GM04504 (cell line): ENCODE measurements at regions not wholly inside any gene's neighbourhood (a gene's known extent, or its start where the extent isn't known, plus 50 kb on each side); places are given as distances from the start of the nearest gene placed in this dataset.
"Not testable (repeated sequence)": the region's sequence is repeated elsewhere in the genome, so short reads cannot be mapped to it uniquely, and the experiment has no call there.

Experiments used
- DNase-seq: peaks from one replicate; pipeline ENCODE4 v3.0.0-alpha.2; 2012; ENCODE audit warnings: low read depth

DNA sequence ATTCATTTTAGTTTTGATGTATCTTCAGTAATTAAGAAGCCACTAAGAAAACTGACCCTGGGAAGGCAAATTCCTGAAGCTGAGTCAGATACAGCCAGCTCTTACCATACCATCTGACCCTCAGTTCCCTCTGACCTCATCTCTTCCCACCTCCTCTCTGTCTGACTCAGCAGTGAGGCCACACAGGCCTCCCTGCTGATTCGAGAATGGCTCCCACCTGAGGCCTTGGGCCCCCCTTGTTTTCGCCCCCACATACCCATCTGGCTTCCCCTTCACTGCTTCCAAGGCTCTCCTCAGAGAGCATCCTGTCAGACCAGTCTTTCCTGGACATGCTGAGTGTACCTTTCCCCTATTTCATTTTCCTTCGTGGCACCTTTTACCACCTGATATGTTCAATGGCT is 71.0 kb upstream of the CYP1B1 start:
- DNase-seq: peak; percentile 87

DNA sequence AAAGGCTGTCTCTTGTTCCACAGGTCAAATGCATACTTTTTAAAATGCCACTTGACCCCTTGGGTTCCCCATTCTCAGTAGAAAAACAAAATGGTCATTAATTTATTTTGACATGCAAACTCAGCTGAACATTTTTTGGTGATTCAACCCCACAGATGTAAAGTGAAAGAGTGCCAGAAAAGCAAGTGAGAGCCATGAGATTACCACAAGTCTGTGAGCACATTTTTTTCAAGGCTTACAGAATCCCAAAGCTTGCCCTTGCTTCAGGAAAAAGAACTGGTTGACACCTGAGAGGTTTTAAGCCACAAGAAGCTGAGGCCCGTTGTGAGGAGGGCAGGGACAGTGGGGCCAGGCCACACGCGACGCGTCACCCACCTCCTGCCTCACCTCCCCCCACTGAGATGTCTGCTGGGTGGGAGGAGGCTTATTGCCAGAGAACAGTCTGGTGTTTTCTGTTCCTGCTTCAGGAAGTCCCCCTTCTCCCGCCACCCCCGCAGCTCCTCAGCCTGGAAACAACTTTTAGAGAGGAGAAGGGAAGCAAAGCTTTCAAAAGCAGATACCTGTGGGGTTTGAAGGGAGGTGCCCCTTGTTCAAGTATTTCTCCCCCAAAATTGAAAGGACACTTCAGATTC is 70.4 kb upstream of the CYP1B1 start:
- peak; percentile 80 for DNase-seq

DNA sequence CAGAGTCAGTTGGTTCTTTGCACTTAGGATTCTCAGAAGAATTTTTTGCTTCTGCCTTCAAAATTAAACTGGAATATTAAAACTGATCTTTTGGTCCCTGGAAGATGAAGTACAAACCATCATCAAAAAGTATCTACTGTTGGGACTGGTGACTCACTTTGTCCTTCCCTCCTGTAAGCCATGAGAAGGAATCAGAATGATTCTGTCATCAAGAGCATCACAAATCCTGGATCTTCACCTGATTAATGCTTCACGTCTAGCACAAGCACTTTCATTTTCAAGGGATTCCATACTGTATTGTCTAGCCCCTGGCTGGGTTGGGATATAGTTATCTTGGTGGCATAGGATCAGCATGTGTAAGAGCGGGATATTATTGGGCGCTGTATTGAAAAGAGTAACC is 69.3 kb upstream of the CYP1B1 start:
- no peak for DNase-seq

DNA sequence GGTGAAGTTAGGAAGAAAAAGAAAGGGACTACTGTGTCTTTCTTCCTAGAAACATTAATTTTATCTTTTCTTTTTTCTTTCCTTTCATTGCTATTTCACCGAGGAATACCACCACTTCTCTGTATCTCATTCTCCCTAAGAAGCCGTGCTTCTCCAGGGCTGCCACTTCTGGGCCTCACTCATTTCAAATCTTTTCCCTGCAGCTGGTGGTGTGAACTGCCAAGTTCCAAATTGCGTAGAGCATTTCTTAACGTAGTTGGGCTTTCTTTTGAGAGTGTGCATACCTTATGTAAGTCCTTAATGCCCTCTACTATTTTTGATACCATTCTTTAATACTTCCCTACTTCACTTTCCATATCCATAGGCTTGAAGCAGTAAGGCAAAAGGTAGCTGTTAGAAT is 66.7 kb upstream of the CYP1B1 start:
- no peak for DNase-seq

DNA sequence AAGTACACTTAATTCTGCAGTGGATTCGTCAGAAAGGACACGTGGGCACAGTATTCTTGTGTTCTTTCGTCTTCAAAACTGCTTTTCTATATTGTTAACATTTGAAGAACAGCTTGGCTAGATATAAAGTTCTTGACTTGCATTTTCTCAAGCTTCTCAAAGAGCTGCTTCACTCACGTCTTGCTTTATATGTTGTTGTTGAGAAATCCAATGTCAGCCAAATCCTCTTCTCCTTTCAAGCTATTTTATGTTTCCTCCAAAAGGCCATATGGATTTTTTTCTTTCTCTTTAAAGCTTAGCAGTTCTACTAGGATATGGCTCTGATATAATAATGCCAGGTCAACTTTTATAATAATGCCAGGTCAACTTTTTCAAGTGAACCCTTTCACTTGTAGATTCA is 65.5 kb upstream of the CYP1B1 start:
- no peak for DNase-seq

DNA sequence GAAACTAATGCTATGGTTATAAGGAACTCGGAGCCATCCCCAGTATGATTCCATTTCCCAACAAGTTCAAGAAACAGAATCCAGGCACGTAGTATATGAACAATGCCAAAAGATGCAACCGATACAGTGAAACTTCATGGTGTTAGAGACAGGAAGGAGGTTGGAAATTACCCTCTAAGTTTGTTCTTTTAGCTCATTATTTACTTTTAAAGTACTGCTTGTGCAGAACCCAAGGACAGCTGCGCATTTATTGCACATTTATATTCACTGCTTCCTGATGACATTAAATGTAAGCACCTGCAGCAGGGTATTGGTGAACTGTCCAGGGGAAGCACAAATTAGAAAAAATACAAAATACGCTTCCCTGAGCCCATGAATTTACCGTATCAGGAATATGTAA is 63.0 kb upstream of the CYP1B1 start:
- no peak for DNase-seq

DNA sequence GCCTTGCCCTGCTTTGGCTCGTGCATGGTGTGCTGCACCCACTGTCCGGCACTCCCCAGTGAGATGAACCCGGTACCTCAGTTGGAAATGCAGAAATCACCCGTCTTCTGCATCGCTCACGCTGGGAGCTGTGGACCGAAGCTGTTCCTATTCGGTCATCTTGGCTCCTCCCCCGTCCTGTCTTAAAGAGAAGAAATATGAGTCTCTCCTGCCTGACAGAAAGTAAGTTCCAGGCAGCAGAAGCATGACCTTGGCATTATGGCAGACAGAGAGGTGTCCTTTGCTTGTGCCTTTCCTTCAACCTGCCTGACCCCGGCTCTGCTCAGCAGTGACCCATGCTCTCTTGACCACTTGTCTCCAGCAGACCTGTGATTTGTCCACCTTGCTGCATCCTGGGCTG is 62.5 kb upstream of the CYP1B1 start:
- no peak for DNase-seq

DNA sequence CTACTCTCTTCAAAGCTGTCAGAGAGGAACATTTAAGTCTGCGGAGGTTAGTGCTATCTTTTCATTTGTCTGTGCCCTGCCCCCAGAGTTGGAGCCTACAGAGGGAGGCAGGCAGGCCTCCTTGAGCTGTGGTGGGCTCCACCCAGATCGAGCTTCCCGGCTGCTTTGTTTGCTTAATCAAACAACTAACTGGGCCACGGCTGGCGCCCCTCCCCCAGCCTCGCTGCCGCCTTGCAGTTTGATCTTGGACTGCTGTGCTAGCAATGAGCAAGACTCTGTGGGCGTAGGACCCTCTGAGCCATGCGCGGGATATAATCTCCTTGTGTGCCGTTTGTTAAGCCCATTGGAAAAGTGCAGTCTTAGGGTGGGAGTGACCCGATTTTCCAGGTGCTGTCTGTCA is 62.0 kb upstream of the CYP1B1 start:
- DNase-seq: not testable (repeated sequence)

DNA sequence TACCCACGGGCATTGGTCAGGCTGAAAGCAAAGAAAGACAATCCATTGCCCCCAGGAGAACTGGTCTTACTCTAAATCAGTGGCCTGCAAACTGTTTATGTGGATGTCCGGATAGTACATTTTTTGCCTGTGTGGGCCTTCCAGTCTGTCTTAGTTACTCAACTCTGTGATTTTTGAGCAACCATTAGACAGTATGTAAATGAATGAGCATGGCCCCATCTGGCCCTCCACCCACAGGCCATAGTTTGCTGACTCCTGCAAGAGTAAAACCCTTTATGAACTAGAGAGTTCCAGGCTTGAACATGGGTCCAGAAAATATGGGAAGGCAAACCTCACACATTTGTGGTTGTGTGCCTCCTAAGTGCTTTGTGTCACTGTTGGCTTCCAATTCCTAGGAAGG is 55.7 kb upstream of the CYP1B1 start:
- DNase-seq: no peak

DNA sequence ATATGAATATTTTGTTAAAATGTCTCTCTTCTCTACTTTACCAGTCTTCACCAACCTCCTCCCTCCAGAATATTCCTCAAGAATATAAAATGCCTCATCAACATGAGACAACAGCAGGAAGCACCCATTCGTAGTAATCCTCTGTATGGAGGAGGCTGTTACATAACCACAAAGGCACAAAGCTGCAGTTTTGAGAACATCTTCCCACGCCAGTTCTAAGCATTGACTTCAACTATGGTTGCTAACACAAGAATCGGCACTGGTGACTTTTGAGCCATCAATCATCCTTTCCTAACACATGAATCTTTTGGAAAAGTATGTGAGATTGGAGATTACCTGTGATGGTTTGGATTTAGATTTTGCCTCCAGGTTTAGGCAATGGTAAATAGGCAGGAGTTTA is 54.9 kb upstream of the CYP1B1 start:
- DNase-seq: no peak

DNA sequence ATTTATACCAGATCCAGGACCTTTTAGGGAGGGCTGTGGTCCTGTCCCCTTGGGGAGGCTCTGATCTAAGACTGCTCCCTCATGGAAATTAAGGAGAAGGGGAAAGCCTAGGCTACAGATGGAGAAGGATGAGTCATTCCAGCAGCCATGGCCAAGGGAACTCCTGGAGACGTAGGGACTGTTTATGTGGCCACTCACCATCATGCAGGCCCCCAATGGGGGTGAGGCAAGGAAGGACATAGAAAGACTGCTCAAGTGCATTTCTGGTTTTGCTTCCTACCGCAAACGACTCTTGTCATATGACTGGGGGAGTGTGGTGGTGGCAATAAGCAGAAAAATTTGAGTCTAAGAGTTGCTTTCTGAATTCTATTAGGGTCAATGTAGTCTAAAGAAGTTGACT is 54.0 kb upstream of the CYP1B1 start:
- DNase-seq: no peak

DNA sequence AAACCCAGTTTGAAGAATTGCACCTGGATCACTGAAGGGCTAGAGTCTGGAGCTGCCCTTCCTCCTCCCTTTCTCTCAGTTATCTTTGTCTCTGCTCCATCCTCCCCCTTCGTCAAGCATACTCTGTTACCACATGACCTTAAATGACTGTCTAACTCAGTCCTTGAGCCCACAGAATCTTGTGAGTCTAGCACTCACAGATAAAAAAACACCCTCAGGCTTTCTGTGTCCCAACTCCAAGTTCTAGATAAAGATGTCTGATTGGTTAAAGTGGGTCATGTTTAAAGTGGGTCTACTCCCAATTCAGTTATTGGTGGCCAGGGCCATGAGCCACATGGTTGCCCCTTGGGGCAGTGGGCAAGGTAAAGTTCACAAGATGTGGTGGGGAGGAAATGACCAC is 53.5 kb upstream of the CYP1B1 start:
- no peak for DNase-seq

DNA sequence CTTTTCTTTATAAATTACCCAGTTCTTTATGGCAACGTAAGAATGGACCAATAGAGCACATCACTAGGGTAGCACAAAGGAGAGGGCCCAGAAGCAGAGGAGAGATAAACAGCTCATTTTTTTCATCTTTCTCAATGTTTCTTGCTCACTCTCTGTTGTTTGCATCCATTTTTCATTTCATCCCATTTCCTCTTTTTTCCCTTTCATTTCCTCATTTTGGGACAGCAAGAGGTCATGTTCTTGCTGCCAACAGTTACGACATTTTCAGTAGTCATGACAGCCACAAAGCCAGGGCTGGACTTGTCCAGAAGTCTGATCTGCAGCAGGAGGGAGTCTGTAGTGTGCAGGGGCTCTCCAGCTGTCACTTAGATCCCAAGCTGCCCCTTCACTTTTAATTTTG is 52.7 kb upstream of the CYP1B1 start:
- no peak for DNase-seq

DNA sequence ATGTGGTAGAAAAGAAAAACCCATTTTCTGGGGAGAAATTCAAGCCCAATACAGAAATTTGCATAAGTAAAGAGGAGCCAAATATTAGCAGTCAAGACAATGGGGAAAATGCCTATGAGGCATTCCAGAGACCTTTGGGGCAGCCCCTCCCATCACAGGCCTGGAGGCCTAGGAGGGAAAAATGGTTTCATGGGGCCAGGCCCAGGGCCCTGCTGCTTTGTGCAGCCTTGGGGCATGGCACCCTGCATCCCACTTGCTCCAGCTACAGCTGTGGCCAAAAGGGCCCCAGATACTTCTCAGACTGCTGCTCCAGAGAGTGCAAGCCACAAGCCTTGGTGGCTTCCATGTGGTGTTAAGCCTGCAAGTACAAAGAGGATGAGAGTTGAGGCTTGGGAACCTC is 51.3 kb upstream of the CYP1B1 start:
- no peak for DNase-seq

DNA sequence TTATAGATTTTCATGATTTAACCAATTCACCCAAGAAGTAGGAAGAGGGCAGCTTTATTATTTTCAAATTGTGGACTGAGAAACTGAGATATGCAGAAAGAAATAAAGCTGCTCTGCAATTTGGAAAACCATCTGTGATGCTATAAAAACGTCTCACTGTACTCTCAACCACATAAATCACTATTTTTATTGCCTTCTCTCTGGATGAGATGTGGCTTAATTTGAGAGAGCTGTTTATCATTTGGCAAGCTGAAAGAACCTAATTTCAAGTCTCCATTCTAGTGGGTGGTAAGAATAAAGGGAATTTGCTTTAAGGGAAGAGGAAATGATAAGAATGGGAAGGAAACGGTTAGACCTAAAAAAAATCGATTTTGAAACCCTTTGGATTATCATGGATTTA is 49.9 kb upstream of the CYP1B1 start:
- peak; percentile 54 for DNase-seq
